Astrocyte (in vitro differentiated cells and primary cell): ENCODE measurements at regions not wholly inside any gene's neighbourhood (a gene's known extent, or its start where the extent isn't known, plus 50 kb on each side); places are given as distances from the start of the nearest gene placed in this dataset.
A peak's percentile ranks its signal among the peaks of the same experiment; 100 is the strongest.

Source experiments
- DNase-seq: peaks from one replicate; pipeline ENCODE4 v3.0.0-alpha.2; 2010; ENCODE audit warnings: low read depth
- FAIRE-seq: peaks from 2 replicates; lab custom pipeline; 2011; peaks lifted over from hg19 to GRCh38; lab: Jason Lieb, UNC
- H2AFZ ChIP-seq: 2 replicates; pipeline ENCODE4 v1.6.0; 2012; ENCODE audit warnings: low read depth, low read length, inconsistent platforms
- H3K27ac ChIP-seq: 2 replicates; pipeline ENCODE4 v1.5.1; 2011; ENCODE audit warnings: low read depth, low read length, inconsistent platforms
- H3K27me3 ChIP-seq: 2 replicates; pipeline ENCODE4 v1.6.0; 2011; ENCODE audit warnings: low read length, inconsistent platforms; ENCODE audit not compliant: insufficient read depth
- H3K36me3 ChIP-seq: 2 replicates; pipeline ENCODE4 v1.5.1; 2011; ENCODE audit warnings: low read length, inconsistent platforms; ENCODE audit not compliant: insufficient read depth
- H3K4me1 ChIP-seq: 2 replicates; pipeline ENCODE4 v1.5.1; 2011; ENCODE audit warnings: low read length, inconsistent platforms; ENCODE audit not compliant: insufficient read depth
- H3K4me2 ChIP-seq: 2 replicates; pipeline ENCODE4 v1.6.0; 2012; ENCODE audit warnings: low read length, inconsistent platforms
- H3K4me3 ChIP-seq: 2 replicates; pipeline ENCODE4 v1.5.1; 2011; ENCODE audit warnings: low read depth, mild to moderate bottlenecking, low read length, inconsistent platforms; ENCODE audit not compliant: insufficient read depth
- H3K79me2 ChIP-seq: 2 replicates; pipeline ENCODE4 v1.6.0; 2012; ENCODE audit warnings: mild to moderate bottlenecking, low read length, inconsistent platforms; ENCODE audit not compliant: insufficient read depth
- H3K9ac ChIP-seq: 2 replicates; pipeline ENCODE4 v1.6.0; 2012; ENCODE audit warnings: mild to moderate bottlenecking, low read length, inconsistent platforms
- H3K9me3 ChIP-seq: 2 replicates; pipeline ENCODE4 v1.5.1; 2012; ENCODE audit warnings: low read depth, mild to moderate bottlenecking, low read length, inconsistent platforms; ENCODE audit not compliant: insufficient read depth
- H4K20me1 ChIP-seq: 2 replicates; pipeline ENCODE4 v1.6.0; 2012; ENCODE audit warnings: low read length, inconsistent platforms; ENCODE audit not compliant: insufficient read depth
- H3K27ac Mint-ChIP-seq: one replicate; pipeline ENCODE4 v1.8.0; 2021; ENCODE audit warnings: mild to moderate bottlenecking, mixed read lengths; ENCODE audit not compliant: unreplicated experiment
- H3K27me3 Mint-ChIP-seq: one replicate; pipeline ENCODE4 v1.8.0; 2021; ENCODE audit warnings: low read depth, mixed read lengths; ENCODE audit not compliant: unreplicated experiment
- H3K36me3 Mint-ChIP-seq: one replicate; pipeline ENCODE4 v1.8.0; 2021; ENCODE audit warnings: low read depth, mixed read lengths; ENCODE audit not compliant: unreplicated experiment
- H3K4me1 Mint-ChIP-seq: one replicate; pipeline ENCODE4 v1.8.0; 2021; ENCODE audit warnings: low read depth, mixed read lengths; ENCODE audit not compliant: unreplicated experiment
- H3K4me3 Mint-ChIP-seq: one replicate; pipeline ENCODE4 v1.8.0; 2021; ENCODE audit warnings: mild to moderate bottlenecking, moderate library complexity, mixed read lengths; ENCODE audit not compliant: unreplicated experiment
- H3K9me3 Mint-ChIP-seq: one replicate; pipeline ENCODE4 v1.8.0; 2021; ENCODE audit warnings: mild to moderate bottlenecking, mixed read lengths; ENCODE audit not compliant: unreplicated experiment
- CTCF ChIP-seq: IDR thresholded peaks from 2 replicates; pipeline ENCODE4 v1.5.1; 2011; ENCODE audit warnings: low read depth, mild to moderate bottlenecking, inconsistent platforms, low read length, moderate library complexity; ENCODE audit not compliant: insufficient read depth
- EZH2 ChIP-seq: IDR thresholded peaks from 2 replicates; pipeline ENCODE4 v1.6.1; 2012; ENCODE audit warnings: mild to moderate bottlenecking, low read length, inconsistent platforms; ENCODE audit not compliant: insufficient read depth

- TF ChIP-seq CTCF: peak; percentile 71
- no peak for TF ChIP-seq EZH2
- Mint-ChIP-seq H3K4me3 (no peak overlapping the region), H3K36me3 (no peaks in the 10 kb centered on the region), H3K4me1 (peaks cover 4% of the 10 kb centered on the region), H3K27ac (no peak overlapping the region), H3K27me3 (peaks cover 3% of the 10 kb centered on the region), H3K9me3 (peaks cover 1% of the 10 kb centered on the region)
- no peaks in the 10 kb centered on the region for H4K20me1 ChIP-seq
- H3K36me3 ChIP-seq: no peaks in the 10 kb centered on the region
- H3K9ac ChIP-seq: no peak overlapping the region
- DNase-seq (peak; percentile 13), FAIRE-seq (no peak)
- H3K79me2 ChIP-seq: no peaks in the 10 kb centered on the region
- H3K4me1 ChIP-seq: no peaks in the 10 kb centered on the region
- H3K27ac ChIP-seq: no peak overlapping the region
- H3K4me2 ChIP-seq: peak overlapping the region; percentile 24
- no peak overlapping the region for H3K4me3 ChIP-seq
- H3K27me3 ChIP-seq: no peaks in the 10 kb centered on the region
- H3K9me3 ChIP-seq: no peaks in the 10 kb centered on the region
- no peak overlapping the region for H2AFZ ChIP-seq
Observed at GRCh38 chr13:103188713-103189326, 122.6 kb upstream of the SLC10A2 start.

GRCh38 chr13:103187721-103188156 is 121.5 kb upstream of the SLC10A2 start:
- no peaks in the 10 kb centered on the region for H3K9me3 ChIP-seq
- Mint-ChIP-seq H3K36me3 (no peaks in the 10 kb centered on the region), H3K4me3 (no peak overlapping the region), H3K9me3 (no peaks in the 10 kb centered on the region), H3K27ac (no peak overlapping the region), H3K4me1 (peaks cover 3% of the 10 kb centered on the region), H3K27me3 (peaks cover 4% of the 10 kb centered on the region)
- H3K4me1 ChIP-seq: no peaks in the 10 kb centered on the region
- H4K20me1 ChIP-seq: no peaks in the 10 kb centered on the region
- no peak for FAIRE-seq
- H3K9ac ChIP-seq: no peak overlapping the region
- TF ChIP-seq EZH2: no peak
- TF ChIP-seq CTCF: no peak
- H3K4me2 ChIP-seq: no peak overlapping the region
- H3K79me2 ChIP-seq: no peaks in the 10 kb centered on the region
- H2AFZ ChIP-seq: peak overlapping the region; percentile 38
- no peak overlapping the region for H3K27ac ChIP-seq
- no peak for DNase-seq
- no peaks in the 10 kb centered on the region for H3K36me3 ChIP-seq
- H3K27me3 ChIP-seq: no peaks in the 10 kb centered on the region
- no peak overlapping the region for H3K4me3 ChIP-seq

- peaks cover 4% of the 10 kb centered on the region for H3K27me3 Mint-ChIP-seq
- no peaks in the 10 kb centered on the region for H3K4me1 Mint-ChIP-seq
- DNase-seq (no peak), FAIRE-seq (no peak)
- H3K27ac Mint-ChIP-seq: no peak overlapping the region
- H3K9me3 ChIP-seq: no peaks in the 10 kb centered on the region
- no peak overlapping the region for H3K27ac ChIP-seq
- no peaks in the 10 kb centered on the region for H3K9me3 Mint-ChIP-seq
- H3K9ac ChIP-seq: no peak overlapping the region
- H3K36me3 ChIP-seq: no peaks in the 10 kb centered on the region
- H3K4me1 ChIP-seq: no peaks in the 10 kb centered on the region
- H3K27me3 ChIP-seq: no peaks in the 10 kb centered on the region
- no peaks in the 10 kb centered on the region for H3K36me3 Mint-ChIP-seq
- no peak overlapping the region for H3K4me2 ChIP-seq
- no peak for TF ChIP-seq EZH2
- TF ChIP-seq CTCF: no peak
- H3K4me3 ChIP-seq: no peak overlapping the region
- no peak overlapping the region for H2AFZ ChIP-seq
- H3K4me3 Mint-ChIP-seq: no peak overlapping the region
- no peaks in the 10 kb centered on the region for H4K20me1 ChIP-seq
- no peaks in the 10 kb centered on the region for H3K79me2 ChIP-seq
Observed at GRCh38 chr13:103184413-103184812, 118.2 kb upstream of the SLC10A2 start.
